ENCODE measurements at regions not wholly inside any gene's neighbourhood (a gene's known extent, or its start where the extent isn't known, plus 50 kb on each side); places are given as distances from the start of the nearest gene placed in this dataset.
A peak's percentile ranks its signal among the peaks of the same experiment; 100 is the strongest.
"Not testable (repeated sequence)": the region's sequence is repeated elsewhere in the genome, so short reads cannot be mapped to it uniquely, and the experiment has no call there.

DNA sequence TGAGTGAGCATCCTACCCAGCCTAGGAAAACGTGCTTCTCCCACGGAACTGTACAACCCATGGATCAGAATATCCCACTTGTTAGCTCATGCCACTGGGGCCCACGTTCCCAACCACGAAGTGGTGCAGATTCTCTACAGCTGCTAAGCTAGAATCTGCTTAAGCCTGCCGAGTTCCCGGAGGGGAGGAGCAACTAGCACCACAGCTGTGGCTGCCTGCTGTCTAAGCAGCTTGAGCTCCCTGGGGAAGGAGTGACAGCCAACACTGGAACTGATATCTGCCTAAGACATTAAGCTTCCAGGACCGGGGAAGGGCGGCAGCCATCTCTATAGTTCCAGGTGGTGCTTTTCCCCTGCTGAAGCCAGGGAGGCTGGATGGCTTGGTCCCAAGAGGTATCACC lies 334.7 kb upstream of the CHRM2 start:
- no peak for DNase-seq (ENCODE audit: low read depth in 2 of 2)

DNA sequence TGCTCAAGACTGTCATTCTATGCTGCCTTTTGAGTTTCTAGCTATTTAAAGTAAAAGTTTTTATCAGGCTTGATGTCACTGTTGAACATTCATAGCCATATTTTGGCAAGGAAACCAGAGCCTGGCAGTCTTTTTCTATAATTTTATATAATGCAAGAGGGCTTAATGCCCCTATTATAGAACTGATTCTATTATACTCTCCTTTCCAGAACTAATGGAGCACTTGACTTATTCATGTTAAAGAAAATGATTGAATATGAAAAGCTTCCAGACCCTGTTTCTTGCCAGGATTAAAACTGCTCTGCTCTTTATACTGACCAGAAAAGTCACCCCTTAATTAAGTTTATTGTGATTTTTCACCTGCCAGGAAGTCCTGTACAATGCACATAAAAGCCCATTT lies 337.6 kb upstream of the CHRM2 start:
- no peak for DNase-seq (ENCODE audit: low read depth in 2 of 2)

DNA sequence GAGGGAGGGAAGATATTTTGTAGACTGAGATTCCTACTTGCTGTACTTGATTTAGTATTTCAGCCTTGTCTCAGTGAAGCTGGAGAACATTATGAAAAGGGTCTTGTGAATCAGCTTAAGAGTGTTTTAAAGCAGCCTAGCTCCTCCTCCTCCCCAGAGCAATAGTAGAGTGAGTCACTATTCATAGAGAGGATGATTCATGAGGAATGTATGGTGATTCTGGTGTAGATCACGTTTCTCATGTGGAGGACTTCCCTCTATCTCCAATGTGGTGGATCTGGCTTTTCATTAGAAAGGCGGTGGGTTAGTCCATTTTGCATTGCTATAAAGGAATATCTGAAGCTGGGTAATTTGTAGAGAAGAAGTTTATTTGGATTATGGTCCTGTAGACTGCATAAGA lies 340.1 kb upstream of the CHRM2 start:
- DNase-seq (ENCODE audit: low read depth in 2 of 2), result peak; percentile 72

DNA sequence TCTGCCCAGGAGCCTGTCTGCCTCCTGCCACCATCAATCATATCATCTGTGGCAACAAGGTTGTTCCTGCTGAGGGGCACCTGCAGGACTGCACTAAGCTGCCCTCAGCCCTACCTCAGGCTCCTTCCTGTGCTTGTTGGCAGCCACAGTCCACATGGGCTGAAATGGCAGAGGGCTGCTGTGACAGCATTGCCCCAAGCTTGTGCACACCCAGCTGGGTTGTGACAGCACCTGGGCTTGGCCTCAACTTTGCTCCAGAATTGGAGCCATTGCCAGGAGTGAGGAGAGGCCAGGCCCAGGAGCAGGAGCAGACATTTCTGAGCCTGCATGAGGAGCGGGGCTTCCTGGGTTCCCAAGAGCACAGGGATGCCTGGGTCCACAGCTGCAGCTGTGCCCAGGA lies 340.9 kb upstream of the CHRM2 start:
- no peak for DNase-seq (ENCODE audit: low read depth in 2 of 2)

DNA sequence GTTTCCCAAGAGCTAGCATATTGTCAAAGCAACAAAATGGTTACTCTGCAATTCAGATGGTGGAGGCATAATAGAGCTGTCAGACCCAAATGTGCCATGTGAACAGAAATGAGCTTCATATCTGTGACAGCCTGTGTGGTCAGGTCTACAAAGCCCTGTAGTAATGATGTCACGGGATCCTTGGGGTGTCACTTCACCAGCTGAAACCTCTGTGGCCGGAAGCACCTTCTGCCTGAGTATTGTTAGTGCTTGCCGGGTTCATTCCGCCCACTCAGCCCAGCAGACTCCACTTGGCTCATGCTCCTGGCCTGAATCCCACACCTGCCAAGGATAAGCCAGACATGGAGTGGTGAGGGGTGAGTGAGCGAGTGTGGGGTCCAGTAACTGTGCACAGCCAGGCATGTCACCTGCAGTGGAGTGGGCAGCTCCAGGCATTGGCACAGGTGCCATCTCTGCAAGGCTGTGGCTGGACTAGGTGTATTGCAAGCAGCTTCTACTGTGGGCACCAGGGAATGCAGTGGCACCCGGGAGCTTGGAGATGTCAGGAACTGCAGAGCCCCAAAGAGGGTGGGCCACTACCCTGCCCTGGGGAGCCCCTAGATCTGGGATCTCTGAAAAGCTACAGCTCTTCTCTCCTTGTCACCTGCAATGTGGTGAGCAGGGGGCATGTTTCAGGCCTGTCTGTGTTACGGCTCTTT lies 341.9 kb upstream of the CHRM2 start:
- no peak for DNase-seq (ENCODE audit: low read depth in 2 of 2)

DNA sequence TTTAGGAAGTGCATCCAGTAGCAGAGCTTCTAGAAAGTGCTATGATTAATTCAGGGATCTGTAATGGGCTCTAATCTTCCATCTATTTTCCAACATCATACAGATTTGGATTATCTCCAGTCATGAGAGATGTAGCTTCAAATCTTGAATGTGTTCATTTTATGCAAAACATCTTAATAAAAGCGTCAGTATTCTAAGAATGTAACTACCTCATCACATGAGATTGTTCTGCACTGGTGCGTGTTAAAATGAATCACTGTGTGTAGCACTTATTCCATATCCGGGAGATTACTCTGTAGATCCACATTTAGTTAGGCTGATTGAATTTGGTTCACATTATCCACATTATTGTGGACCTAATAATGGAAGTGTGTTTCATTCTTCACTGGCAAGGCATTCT lies 344.9 kb upstream of the CHRM2 start:
- peak; percentile 36 to 37 for DNase-seq (ENCODE audit: low read depth in 2 of 2)

DNA sequence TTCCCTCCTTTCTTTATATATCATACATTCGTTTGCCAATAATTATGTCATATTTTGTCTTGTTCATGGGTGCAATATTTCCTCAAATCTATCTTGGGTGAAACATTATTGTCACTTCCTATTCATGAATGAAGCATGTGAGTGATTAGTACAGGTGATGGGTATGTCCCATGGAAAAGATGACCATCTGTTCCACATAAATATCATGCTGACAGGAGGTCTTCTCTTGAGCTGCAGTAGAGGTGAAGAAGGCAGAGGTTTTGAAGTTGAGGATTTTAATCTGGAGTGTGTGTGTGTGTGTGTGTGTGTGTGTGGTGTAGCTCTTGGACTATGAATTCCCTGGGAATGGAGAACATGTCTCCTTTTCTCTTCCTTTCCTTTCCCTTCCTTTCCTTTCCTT lies 350.5 kb upstream of the CHRM2 start:
- no peak for DNase-seq (ENCODE audit: low read depth in 2 of 2)

DNA sequence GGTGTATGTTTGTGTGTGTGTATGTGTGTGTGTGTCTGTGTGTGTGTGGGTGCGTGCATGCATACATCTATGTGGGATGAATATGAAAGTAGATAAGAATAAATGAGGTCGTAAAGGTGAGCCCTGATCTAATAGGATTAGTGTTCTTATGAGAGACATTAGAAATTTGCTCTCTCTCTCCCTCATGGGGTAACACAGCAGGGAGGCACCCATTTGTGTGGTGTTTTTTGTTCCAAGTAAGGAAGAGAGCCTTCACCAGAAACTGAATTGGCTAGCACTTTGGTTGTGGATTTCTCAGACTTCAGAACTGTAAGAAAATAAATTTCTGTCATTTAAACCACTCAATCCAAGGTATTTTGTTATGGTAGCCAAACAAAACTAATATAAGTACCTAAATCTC lies 353.7 kb upstream of the CHRM2 start:
- DNase-seq (ENCODE audit: low read depth in 2 of 2), result no peak

DNA sequence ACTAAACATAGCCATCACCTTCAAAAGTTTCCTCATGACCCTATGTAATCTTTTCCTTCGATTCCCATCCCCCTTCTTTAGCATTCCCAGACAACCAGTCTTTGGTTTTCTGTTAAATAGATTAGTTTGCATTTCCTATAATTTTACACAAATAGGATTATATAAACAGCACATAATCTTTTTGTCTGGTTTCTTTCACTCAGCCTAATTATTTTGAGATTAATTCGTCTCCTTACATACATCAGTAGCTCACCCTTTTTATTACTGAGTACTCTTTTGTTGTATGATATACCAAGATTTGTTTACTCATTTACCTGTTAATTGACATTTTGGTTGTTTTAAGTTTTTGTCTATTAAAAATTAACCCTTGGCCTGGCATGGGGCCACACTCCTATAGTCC lies 354.7 kb upstream of the CHRM2 start:
- DNase-seq (ENCODE audit: low read depth in 2 of 2), result no peak

DNA sequence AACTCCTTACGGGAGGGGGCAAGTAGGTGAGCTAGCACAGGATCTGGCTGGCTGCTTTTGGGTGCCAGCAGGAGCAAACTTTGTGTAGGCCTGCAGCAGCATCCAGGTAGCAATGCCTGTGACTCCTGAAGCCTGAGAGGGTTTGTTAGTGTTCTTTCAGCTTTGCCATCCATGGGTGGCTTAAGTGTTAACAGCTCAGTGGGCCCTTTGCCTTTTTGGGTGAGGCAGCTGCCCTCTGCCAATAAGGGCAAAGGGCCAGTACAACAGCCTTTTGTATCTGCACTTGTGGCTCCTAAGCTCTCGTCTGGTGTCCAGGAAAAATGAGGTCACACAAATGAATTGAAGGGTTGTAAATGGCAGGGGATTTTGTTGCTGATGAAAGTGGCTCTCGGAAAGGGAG lies 359.0 kb upstream of the CHRM2 start:
- DNase-seq (ENCODE audit: low read depth in 2 of 2), result no peak

DNA sequence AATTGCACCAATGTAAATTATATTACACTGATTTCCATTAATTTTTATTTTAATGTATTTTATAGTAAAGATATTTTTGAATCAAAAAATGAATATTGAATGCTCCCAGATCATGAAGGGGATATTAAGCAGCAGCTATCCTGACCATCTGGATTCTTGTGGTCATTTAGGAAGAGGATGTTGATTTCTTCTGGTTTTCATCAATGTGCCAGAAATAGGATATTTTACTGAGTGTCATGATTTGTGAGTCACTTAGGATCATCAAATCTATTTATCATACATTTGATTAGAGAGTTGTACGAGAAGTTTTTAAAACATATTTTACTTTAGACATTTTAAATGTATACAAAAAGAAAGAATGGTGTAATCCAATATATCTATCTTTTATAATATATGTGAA lies 366.3 kb upstream of the CHRM2 start:
- DNase-seq (ENCODE audit: low read depth in 2 of 2), result no peak

DNA sequence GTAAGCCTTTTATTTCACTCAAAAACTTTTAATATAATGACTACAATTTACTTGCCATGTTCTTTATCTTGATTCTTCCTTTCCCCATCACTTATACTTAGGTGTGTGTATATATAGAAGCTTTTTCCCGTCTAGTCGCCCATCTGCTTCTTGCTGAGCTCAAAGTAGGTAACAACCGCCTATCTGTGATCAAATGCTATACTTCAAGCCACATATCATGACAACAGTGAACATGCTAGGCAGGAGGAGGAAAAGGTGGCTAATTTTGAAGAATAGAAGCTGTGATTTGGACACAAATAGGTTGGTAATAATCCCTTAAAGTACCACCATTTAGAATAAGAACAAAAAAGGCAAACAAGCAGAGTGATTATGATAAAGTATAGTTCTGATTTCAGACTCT lies 367.3 kb upstream of the CHRM2 start:
- no peak for DNase-seq (ENCODE audit: low read depth in 2 of 2)

DNA sequence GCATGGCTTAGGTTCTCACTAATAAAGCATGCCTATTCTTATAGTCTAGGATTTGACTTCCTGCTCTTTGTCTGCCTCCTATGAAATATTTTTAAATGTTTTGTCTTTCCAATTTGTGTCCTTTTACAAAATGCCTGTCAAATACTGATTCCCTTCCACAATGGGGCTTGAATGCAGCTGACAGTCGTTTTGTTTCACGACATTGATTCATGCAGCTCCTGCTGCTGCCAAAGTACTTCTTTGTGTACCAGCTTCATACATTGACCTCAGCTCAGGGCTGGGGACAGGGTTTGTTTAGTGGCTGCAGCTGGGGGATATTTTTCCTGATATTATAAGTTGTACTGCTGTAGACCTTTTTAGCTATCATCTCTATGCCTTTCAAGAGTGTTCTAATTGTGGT lies 371.9 kb upstream of the CHRM2 start:
- DNase-seq (ENCODE audit: low read depth in 2 of 2), result no peak

DNA sequence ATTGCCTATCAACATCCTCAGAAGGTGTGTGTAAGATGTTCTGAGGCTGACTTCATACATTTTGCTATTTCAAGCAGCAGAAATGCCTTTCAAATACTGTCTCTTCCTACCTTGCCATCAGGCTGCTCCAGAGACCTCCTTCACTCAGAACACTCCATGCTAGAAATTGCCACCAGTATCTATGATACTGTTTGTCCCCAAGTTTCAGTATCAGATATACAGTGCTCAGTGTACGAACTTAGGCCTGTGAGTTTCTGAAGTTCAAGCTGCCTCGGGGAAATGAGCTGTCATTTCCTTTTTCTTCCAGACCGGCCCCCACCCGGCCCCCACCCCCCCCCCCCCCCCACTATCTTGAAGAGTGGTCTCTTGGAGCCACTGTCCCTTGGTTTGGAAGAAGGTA lies 373.4 kb upstream of the CHRM2 start:
- DNase-seq (ENCODE audit: low read depth in 2 of 2), result no peak

DNA sequence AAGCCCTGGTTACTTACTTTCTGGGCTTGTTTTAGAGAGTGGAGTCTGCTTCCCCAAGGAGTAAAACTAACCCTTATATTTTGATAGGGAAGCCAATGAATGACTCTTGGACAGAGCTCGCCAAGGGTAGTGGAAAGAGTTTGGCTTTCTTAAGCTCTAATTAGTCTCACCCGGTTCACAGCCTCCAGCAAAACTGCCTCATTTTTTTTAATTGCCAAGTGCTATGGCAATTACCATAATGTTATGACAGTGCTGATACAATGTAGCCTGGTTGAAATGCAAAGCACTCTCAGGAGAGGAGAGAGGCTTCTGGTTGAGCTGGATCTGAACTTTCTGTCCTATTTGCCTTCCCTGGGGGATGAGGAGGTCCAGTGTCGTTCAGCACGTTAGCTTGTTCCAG lies 376.1 kb upstream of the CHRM2 start:
- no peak for DNase-seq (ENCODE audit: low read depth in 2 of 2)

DNA sequence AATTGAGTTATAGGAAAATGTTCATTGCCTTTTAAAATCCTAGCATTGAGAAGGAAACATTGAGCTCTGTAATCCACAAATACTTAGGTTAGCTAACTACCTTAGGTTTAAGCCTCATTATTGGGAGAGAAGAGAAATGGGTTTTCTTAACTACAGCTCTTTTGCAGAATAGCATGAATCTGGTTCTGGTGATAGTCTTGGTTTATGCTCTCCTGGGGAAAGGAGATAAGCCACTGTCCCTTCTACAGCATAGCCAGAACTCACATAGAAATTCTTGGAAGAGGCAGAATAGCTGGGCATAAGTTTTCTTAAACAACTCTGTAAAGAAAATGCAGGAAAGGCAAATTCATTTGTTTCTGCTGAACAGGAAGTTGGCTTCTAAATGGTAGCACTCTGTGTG lies 378.6 kb upstream of the CHRM2 start:
- DNase-seq (ENCODE audit: low read depth in 2 of 2), result no peak

DNA sequence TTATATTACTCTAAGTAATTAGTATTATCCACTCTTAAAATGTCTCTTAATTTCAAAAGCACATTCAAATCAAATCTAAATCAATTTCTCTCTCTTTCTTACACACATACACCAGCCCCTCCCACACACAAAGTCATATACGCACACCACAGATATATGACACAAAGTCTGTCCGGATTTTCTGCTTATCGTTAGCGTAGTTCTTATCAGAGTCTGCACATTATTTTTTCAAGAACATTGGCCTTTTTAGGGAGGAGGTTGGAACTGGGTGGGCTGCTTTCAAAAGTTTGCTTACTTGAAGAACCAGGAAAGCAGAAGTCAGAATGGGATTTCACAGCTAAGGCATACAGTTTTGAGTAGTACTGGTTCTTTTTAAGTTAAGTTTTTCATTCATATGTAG lies 387.6 kb upstream of the CHRM2 start:
- DNase-seq (ENCODE audit: low read depth in 2 of 2), result no peak

DNA sequence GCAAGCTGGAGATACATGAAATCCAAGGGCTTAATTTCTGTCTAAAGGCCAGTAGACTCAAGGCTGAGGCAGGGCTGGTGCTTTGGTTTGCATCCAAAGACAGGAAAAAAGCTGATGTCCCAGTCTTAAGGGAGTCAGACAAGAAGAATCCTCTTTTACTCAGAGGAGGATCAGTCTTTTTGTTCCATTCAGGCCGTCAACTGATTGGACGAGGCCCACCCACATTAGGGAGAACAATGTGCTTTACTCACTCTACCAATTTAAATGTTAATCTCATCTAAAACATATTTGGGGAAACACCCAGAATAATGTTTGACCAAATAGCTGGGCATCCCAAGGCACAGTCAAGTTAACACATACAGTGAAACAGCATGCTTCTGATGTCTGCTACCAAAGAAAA lies 388.5 kb upstream of the CHRM2 start:
- DNase-seq (ENCODE audit: low read depth in 2 of 2), result no peak

DNA sequence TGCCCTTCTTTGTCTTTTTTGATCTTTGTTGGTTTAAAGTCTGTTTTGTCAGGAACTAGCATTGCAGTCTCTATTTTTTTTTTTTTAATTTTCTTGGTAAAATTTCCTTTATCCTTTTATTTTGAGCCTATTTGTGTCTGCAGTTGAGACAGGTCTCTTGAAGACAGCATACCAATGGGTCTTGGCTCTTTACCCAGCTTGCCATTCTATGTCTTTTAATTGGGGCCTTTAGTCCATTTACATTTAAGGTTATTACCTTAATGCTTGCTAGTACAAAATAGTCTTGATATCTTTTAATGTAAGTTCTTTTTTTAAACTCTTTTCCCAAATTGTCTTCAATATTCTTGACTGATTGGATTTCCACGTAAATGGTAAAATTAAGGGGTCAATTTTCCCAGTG lies 398.3 kb upstream of the CHRM2 start:
- DNase-seq (ENCODE audit: low read depth in 2 of 2), result no peak

DNA sequence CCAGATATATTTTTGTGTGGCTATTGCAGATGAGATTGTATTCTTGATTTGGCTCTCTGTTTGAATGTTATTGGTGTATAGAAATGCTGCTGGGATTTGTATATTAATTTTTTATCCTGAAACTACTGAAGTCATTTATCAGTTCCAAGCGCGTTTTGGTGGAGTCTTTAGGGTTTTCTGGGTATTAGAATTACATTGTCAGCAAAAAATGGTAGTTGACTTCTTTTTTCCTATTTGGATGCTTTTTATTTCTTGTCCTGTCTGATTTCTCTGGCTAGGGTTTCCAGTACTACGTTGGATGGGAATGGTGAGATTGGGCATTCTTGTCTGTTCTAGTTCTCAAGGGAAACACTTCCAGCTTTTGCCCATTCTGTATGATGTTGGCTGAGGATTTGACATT lies 415.5 kb upstream of the CHRM2 start:
- no peak for DNase-seq (ENCODE audit: low read depth in 2 of 2)

DNA sequence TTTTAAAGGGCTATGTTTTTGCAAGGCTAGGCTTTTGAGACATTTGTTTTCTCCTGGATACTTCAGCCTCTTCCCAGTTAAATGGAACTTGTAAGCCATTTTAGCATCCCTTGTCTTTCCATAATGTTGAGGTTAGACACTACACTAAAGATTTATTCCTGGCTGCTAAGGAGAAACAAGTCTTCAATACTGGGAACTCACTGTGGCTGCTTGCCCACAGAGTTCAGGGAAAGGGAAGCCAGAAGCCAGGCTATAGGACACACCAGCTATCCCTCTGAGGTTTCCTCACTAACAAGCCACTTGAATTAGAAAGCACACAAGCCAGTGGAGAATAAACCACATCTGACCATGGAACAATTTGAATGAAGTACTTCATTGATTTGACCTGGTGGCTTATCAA lies 421.7 kb upstream of the CHRM2 start:
- DNase-seq (ENCODE audit: low read depth in 2 of 2), result no peak

DNA sequence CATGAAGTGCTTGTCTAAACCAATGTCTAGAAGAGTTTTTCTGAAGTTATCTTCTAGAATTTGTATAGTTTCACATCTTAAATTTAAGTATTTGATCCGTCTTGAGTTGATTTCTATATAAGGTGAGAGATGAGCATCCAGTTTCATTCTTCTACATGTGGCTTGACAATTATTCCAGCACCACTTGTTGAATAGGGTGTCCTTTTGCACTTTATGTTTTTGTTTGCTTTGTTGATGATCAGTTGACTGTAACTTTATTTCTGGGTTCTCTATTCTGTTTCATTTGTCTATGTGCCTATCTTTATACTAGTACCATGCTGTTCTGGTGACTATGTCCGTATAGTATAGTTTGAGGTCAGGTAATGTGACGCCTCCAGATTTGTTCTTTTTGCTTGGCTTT lies 426.6 kb upstream of the CHRM2 start:
- DNase-seq (ENCODE audit: low read depth in 2 of 2), result no peak

DNA sequence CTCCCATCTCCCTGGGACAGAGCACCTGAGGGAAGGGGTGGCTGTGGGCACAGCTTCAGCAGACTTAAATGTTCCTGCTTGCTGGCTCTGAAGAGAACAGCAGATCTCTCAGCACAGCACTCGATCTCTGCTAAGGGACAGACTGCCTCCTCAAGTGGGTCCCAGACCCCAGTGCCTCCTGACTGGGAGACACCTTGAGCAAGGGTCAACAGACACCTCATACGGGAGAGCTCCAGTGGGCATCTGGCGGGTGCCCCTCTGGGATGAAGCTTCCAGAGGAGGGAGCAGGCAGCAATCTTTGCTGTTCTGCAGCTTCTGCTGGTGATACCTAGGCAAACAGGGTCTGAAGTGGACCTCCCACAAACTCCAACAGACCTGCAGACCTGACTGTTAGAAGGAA lies 436.7 kb upstream of the CHRM2 start:
- DNase-seq (ENCODE audit: low read depth in 2 of 2), result not testable (repeated sequence)

DNA sequence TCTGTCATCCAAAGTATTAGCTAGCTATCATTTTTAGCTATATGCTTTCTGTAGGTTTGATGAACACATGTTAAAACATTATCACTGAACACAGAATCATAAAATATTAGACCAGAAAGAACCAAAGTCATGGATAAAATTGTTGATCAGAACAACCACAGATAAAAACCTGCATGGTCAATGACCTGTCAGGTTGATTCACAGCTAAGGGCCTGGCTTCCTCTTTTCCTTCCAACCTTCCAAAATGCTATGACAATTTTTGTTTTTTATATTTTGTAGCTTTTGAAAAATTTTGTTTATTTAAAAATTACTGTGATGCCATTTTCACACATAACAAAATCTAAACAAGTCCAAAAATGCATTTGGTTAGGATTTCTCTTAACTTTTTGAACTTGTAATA lies 444.4 kb upstream of the CHRM2 start:
- no peak for DNase-seq (ENCODE audit: low read depth in 2 of 2)

DNA sequence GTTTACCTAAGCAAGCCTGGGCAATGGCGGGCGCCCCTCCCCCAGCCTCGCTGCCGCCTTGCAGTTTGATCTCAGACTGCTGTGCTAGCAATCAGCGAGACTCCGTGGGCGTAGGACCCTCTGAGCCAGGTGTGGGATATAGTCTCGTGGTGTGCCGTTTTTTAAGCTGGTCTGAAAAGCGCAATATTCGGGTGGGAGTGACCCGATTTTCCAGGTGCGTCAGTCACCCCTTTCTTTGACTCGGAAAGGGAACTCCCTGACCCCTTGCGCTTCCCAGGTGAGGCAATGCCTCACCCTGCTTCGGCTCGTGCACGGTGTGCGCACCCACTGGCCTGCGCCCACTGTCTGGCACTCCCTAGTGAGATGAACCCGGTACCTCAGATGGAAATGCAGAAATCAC lies 442.6 kb upstream of the MTPN start:
- DNase-seq (ENCODE audit: low read depth in 2 of 2), result not testable (repeated sequence)
